ENCODE measurements at regions not wholly inside any gene's neighbourhood (a gene's known extent, or its start where the extent isn't known, plus 50 kb on each side); places are given as distances from the start of the nearest gene placed in this dataset.
"Not testable (repeated sequence)": the region's sequence is repeated elsewhere in the genome, so short reads cannot be mapped to it uniquely, and the experiment has no call there.

GRCh38 chr9:85487872-85488271, 253.9 kb downstream of the AGTPBP1 start:
- DNase-seq = no peak

DNA sequence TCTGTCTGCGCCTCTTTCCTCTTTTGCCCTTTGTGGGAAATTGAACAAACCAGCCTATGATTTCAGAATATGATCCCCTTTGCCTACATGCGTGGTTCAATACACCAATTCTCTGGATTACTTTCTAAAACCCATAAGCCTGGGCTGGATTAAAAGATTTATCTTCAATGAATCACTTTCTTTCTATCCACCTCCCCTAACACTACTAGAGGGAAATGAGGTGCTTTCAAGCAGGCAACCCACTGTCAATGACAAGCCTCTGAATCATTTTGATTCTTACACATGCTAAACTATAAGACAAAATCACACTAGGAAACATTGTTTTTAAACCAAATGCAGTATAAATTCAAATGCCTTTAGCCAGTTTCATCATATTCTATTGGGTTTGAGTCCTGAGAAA, 257.5 kb downstream of the AGTPBP1 start:
- no peak for DNase-seq

DNA sequence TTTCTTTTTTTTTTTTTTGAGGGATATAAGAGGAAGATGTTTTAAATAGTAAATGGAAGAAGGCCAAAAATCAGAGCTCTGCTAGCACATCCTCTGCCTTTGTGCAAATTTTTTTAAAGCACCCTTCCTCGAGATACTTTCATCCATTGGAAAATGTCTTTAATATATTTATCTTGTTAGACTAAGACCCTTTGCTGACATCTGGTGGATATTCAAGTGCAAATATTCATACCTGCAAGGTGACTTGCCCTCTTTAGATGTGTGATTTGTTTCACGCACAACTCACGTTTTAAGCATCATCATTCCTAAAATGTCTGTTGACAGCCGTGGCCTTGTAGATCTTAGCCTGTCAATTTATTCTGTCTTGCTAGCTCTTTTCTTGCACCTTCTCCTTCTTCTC, 258.5 kb downstream of the AGTPBP1 start:
- no peak for DNase-seq

DNA sequence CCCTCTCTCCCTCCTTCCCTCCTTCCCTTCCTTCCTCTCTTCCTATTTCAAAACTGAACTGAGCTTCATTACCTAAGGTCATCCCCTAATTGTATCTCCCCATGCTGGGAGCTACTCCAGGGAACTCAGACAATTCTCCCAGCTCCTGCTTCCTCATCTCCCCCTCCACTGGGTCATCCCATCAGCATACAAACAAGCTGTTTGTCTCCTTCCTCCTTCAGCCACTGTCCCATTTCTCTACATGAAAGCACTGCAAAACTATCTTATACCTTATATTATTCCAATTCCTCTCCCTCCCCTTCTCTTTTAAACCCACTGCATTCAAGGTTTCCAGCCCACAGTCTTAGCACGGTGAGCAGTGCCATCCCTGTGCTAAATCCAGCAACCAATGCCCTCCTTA, 262.4 kb downstream of the AGTPBP1 start:
- DNase-seq = no peak

DNA sequence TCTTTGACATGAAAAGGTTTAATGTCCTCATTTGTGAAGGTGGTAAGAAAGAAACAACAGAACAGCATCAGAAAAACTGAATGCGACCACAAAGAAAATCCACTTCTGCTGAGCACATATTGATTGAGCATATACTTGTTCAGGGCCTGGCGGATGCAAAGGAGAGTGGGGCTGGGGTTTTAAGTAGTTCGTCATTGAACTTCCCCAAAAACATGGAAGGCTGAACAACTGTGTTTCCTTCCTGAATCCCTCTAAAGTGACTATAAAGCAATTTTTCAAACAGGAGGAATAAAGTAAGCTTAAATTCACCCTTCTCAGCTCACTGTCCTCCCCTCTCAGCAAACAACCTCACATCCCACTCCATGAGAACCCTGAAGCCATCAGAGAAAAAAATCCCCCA, 262.9 kb downstream of the AGTPBP1 start:
- DNase-seq = no peak

- not testable (repeated sequence) for DNase-seq
Observed at GRCh38 chr9:85474896-85475295, 266.9 kb downstream of the AGTPBP1 start.

DNA sequence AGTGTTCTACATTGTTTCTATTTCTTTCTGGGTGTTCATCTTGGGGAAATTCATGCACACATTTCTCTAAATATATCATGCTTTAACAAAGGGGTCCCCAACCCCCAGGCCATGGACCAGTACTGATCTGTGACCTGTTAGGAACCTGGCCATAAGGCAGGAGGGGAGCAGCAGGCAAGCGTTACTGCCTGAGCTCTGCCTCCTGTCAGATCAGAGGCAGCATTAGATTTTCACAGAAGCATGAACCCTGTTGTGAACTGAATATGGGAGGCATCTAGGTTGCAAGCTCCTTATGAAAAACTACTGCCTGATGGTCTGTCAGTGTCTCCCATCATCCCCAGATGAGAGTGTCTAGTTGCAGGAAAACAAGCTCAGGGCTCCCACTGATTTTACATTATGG, 270.0 kb downstream of the AGTPBP1 start:
- DNase-seq = no peak

DNA sequence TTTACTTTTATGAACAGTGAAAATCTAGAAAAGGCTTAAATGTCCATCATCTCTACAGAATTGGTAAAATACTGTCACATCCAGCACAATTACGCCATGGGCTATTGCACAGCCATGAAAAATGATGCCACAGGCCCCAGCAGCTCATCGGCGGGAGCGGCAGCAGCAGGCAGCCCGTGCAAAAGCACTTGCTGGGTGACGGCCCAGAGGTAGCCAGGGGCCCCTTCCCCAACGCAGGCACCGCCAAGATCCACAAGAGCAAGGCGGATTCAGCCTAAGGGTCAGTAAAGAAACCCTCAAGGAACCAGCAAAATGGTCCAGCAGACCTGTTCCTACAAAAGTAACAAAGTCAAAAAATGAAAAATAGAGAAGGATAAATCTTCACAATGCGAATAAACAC, 272.7 kb downstream of the AGTPBP1 start:
- DNase-seq = no peak

DNA sequence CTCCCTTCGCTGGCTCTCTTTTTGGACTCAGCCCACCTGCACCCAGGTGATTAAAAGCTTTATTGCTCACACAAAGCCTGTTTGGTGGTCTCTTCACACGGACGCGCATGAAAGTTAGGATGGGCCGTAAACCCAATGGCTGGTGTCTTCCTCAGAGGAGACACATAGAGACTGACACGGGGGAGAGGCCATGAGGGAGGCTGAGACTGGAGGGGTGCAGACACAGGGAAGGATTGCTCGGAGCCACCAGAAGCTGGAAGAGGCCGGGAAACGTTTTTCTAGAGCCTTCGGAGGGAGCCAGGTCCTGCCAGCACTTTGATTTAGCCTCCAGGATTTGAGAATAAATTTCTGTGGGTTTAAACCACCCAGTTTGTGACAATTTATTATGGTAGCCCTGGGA, 274.9 kb downstream of the AGTPBP1 start:
- no peak for DNase-seq

- not testable (repeated sequence) for DNase-seq
Observed at GRCh38 chr9:85458114-85458864, 283.5 kb downstream of the AGTPBP1 start.

- DNase-seq = no peak
Observed at GRCh38 chr9:85453850-85454249, 287.9 kb downstream of the AGTPBP1 start.

GRCh38 chr9:85452841-85453240, 288.9 kb downstream of the AGTPBP1 start:
- DNase-seq = no peak

DNA sequence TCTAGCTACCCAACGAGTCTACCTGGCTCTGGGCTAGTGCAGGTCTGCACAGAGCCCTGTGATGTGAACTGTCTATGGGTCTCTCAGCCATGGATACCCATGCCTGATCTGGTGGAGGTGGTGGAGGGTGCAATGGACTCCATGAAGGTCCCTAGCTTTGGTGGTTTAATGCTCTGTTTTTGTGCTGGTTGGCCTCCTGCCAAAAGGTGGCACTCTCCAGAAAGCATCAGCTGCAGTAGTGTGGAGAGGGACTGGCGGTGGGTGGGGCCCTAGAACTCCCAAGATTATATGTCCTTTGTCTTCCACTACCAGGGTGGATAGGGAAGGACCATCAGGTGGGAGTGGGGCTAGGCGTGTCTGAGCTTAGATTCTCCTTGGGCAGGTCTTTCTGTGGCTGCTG, 290.1 kb downstream of the AGTPBP1 start:
- no peak for DNase-seq

- DNase-seq = no peak
Observed at GRCh38 chr9:85445887-85446286, 295.9 kb downstream of the AGTPBP1 start.

GRCh38 chr9:85444243-85444642, 297.5 kb downstream of the AGTPBP1 start:
- no peak for DNase-seq

DNA sequence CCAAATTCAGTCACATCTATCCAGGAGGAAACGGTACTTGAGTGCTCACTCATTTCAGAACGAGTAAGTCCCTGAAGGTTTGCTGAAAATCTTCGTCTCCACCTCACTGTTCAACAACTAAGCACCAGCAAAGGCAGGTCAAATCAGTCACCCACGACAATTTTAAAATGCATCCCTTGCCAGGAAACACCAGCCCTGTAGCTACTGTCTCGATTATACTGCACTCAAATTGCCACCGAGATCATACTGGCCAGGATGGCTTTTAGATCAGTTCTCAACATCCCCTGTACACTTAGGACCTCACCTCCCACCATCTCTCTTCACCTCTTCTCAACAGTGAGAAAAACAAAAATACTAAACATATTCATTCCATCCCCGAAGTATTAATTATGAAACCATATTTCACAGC, 298.6 kb downstream of the AGTPBP1 start:
- DNase-seq = no peak

- no peak for DNase-seq
Observed at GRCh38 chr9:85439791-85440190, 302.0 kb downstream of the AGTPBP1 start.

DNA sequence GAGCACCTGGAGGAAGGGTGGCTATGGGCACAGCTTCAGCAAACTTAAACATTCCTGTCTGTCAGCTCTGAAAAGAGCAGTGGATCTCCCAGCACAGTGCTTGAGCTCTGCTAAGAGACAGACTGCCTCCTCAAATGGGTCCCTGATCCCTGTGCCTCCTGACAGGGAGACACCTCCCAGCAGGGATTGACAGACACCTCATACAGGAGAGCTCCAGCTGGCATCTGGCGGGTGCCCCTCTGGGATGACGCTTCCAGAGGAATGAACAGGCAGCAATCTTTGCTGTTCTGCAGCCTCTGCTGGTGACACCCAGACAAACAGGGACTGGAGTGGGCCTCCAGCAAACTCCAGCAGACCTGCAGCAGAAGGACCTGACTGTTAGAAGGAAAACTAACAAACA, 307.8 kb downstream of the AGTPBP1 start:
- DNase-seq = not testable (repeated sequence)

GRCh38 chr9:85433551-85433950, 308.2 kb downstream of the AGTPBP1 start:
- DNase-seq = not testable (repeated sequence)

DNA sequence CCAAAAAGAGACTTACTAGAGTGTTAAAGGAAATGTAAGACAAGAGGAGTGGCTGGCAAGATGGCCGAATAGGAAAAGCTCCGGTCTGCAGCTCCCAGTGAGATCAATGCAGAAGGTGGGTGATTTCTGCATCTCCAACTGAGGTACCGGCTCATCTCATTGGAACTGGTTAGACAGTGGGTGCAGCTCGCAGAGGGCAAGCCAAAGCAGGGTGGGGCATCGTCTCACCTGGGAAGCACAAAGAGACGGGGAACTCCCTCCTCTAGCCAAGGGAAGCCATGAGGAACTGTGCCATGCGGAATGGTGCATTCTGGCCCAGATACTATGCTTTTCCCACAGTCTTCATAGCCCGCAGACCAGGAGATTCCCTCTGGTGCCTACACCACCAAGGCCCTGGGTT, 308.7 kb downstream of the AGTPBP1 start:
- no peak for DNase-seq

DNA sequence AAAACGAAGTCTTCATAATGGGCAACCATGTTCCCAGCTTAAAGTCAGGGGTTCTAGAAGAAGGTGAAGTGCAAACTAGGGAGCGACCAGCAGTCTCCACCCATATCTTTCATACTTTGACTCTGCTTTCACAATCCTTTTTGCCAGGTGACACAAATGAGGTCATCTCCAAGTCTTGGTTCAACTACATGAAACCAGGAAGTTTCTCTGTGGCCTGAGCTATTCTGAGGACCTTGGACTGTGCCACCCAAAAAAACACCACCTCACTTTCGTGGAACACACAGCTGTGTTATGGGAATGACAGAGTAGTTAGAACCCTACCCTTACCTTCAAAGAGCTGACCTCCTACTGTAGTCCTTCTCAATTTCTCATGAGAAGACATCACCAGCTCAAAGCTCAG, 309.2 kb downstream of the AGTPBP1 start:
- no peak for DNase-seq

GRCh38 chr9:85431339-85432102, 310.2 kb downstream of the AGTPBP1 start:
- no peak for DNase-seq

DNA sequence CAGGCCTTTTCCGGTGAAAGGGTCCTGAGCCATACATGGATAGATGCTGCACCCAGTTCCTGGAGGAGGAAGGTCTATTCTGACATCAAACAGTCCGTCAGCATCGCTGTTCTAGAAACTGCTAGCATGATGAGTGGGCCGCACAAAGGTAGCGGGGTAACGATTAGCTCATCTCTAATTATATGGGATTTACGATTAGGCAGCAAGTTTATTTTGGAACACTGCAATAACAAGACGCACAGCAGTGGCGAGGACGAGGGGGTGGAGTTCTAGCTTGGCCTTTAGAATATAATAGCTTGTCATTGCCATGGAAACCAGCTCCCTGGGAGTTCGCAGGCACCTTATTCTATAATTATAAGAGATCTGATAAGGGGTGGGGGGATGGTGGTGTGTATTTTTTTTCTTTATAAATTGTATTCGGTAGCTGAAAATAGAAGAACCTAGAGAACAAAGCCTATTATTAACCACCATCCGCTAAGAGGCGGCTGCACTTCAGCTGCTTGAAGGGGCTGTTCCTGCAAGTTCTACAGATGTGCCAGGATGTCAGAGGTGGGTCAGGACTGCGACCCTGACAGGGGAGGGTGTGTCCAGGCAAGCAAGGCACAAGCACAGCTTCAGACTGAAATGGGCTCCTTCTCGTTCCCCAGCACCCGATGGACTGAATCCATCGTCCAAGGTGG, 311.0 kb downstream of the AGTPBP1 start:
- no peak for DNase-seq

GRCh38 chr9:85428230-85428629, 313.5 kb downstream of the AGTPBP1 start:
- DNase-seq = no peak
